AG08395 (cell line): ENCODE measurements at regions not wholly inside any gene's neighbourhood (a gene's known extent, or its start where the extent isn't known, plus 50 kb on each side); places are given as distances from the start of the nearest gene placed in this dataset.

ENCODE experiments used
- DNase-seq: peaks from one replicate; pipeline ENCODE4 v3.0.0; 2012; ENCODE audit warnings: mixed read lengths, low spot score

DNA sequence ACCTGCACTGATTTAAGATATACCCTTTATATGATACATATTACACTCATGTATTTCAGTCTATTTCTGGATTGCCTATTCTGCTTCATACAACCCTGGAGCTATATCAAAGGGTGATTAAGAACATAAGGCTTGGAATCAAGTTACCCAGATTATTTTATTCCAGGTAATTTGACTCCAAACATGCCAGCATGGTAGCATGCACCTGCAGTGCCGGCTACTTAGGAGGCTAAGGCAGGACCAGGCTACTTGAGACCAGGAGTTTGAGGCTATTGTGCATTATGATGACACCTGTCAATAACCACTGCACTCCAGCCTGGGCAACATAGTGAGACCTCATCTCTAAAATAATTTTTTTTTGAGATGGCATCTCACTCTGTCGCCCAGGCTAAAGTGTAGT is 50.4 kb upstream of the NEO1 start:
- DNase-seq, result no peak

DNA sequence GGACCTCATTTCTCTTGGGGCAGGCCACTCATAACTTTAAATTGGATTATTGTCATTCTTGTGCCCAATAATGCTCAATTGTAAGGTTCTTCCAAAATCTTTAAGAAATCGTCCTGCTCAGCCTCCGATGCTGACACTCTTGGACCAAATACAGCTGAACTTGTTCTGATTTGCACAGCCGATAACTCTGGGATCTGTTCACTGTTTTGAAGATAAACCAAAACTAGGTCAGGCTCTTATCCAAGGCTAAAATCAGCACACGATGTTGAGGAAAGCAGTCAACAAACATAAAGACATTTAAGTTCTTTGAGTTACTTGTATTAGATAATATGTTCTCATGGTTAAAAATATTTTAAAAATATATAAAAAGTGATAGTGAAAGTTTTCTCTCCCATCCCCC is 52.0 kb upstream of the NEO1 start:
- DNase-seq, result no peak

DNA sequence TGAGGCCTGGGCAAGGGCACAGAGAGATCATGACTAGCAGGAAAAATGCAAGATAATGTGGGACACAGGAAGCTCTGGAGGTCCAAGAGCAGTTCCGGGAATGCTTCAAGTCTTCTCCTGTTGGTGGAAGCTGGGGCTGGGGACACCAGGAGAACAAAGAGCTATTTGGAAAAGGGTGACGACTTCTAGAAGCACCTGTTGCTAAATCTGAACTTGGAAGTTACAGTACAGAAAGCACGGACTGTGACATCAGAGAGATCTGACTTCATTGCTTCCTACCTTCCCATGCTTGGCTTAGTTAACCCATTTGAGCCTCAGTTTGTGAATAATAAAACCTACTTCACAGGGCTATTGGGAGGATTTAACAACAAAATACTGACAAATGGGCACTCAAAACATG is 52.7 kb upstream of the NEO1 start:
- no peak for DNase-seq

DNA sequence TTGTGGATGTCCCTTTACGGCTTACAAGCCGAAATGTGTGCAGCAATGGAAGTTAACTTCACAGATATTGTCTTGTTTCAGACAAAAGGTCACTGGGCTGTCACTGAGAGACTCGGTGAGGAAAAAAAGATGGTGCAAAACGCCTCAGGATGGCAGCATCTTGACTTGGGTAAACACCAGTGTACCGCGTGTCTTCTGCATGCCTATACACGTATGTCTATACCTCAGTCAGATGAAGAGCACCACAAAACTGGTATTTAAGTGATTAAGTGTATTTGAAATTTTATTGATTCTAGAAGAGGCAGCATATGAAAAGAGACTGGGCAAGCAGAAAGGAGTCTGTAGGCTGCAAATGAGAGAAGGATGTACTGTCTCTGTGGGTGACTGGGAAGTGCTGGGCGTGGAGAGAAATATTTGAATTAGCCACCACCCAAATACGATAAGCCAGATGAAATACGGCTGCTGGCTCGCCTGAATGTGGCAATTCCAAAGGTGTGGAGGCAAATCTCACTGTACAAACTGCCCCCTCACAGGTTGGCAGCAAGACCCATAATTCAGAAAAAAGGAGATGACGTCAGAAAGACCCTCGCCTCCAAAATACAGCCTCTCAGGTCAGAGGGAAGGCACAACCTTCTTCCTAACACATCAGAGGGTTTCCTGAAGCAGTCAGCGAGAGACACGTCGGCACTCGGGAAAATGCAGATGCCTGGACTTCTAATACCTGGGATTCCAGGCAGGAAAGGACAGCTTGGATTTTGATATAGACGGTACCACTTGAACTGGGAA is 53.4 kb upstream of the NEO1 start:
- DNase-seq, result no peak

DNA sequence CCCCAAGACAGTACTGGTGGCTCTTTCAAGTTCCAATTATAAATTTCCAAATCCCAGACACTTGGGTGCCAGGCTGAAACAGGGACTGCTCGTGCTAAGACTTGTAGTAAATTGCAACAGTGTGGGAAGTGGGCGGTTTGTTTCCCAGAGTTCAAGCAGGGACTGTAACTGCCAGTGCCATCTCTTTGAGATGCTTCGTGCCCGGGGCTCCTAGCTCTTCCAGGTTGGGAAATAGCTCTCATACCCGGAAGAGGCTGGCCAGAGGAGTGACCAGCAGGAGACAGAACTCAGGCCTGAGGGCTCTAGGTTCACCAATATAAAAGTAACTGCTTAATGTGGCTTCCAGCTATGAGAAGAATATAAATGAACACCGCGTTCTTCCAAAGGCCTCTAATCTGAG is 54.0 kb upstream of the NEO1 start:
- DNase-seq, result no peak

DNA sequence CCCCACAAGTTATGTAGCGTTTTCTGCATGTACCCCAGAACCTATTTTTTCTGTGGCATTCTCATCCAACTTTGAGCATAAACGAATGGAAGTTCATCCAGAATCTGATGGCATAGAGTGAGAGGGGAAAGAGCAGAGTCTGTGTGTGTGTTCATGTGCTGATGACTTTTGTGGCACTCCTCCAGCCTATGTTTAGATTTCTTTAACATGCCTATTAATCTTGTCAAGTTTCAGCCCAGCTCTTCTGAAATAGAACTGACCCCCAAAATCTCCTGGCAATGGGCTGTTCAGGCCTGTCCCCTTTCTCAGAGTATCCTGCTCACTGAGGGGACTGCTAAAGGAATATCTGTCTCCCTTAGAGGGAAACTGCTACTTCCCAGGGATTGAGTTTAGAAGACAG is 56.4 kb upstream of the NEO1 start:
- no peak for DNase-seq

GRCh38 chr15:72994534-72995177 is 57.6 kb upstream of the NEO1 start:
- no peak for DNase-seq

DNA sequence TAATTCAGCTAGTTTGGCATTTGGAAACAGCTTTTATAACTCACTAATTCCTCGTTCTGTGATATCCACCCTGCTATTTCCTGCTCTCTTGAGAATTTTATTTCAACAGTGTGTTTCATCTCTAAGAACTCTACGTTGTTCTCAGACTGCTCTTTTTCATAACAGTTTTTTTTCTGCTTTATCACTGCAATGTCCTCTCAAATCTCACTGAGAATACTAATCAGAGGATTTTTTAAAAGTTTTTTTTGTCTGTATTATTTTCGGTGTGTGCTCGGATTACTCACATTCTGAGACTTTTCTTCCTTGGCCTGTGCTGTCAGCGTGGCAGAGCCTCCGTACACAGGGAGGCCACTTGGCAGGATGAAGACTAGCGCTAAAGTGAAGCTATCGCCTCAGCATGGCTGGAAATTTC is 59.4 kb upstream of the NEO1 start:
- DNase-seq, result no peak

- DNase-seq, result no peak
Measured at GRCh38 chr15:72991026-72991425, 61.2 kb upstream of the NEO1 start.

DNA sequence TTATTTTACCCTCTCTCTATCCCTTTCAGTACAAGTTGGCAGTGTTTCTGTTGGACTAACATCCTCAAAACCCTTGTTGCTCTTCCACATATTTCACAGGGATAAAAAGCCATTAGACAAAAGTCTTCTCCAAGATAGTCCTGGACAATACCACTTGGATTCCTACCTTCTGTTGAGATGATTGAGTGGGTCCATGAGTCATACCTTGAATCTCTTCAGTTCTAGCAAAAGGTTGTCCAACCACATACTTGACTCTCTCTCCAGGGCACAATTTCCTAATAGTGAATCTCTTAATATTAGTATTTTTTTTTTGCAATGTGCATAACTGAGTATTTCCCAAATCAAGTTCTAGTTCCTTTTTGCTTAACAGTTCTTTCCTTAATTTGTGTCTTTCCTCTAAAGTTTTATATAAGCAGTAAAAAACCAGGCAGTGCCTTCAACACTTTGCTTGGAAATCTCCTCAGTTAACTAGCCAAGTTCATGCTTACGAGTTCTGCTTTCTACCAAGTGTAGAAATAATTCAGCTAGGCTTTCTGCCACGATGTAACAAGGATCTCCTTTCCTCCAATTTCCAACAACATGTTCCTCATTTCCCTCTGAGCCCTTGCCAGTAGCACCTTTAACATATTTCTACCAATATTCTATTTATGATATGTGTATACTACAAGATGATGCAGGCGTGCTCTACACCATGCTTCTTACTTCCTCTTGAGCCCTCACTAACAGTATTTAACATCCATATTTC is 68.3 kb upstream of the NEO1 start:
- no peak for DNase-seq

DNA sequence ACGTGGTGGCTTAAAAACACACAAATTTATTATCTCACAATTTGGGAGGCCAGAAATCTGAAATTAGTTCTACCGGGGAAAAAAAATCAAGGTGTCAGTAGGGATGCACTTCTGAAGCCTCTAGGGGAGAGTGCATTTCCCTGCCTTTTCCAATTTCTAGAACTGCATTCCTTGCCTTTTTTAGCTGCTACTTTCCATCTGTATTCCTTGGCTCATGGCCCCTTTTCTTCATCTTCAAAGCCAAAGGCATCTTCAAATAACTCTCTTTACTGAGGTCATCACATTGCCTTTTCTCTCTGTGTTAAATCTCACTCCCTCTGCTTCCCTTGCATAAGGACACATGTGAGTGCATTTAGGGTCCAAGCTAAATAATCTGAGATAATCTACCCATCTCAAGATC is 69.5 kb upstream of the NEO1 start:
- DNase-seq, result no peak

DNA sequence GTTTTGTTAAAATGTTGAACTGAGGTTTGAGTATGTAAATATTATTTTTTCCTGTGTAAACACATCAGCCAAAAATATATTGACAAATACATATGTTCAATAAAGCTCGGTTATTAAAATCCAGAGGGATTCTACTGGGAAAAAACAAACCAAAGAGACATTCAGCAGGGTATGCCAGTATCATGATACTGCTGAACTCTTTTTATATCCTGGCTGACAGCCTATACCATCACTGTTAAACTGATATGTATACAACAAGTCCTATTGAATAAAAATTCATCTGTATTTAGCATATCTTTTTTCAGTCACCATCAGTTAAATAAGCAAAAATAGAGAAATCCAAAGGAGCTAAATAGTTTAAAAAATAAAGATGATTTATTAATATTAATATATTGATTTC is 71.6 kb upstream of the NEO1 start:
- no peak for DNase-seq

DNA sequence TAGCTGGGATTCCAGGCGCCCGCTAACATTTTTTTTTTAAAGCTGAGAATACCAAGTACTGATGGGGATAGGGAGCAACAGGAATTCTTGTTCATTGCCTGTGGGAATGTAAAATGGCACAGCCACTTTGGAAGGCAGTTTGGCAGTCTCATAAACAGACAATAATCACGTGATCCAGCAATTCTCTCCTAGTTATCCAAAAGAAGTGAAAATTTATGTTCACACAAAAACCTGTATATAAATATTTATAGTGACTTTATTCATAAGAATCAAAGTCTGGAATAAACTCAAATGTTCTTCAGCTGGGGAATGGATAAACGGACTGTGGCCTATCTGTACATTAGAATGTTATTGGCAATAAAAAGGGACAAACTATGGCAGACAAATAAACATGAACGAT is 72.5 kb upstream of the NEO1 start:
- no peak for DNase-seq

DNA sequence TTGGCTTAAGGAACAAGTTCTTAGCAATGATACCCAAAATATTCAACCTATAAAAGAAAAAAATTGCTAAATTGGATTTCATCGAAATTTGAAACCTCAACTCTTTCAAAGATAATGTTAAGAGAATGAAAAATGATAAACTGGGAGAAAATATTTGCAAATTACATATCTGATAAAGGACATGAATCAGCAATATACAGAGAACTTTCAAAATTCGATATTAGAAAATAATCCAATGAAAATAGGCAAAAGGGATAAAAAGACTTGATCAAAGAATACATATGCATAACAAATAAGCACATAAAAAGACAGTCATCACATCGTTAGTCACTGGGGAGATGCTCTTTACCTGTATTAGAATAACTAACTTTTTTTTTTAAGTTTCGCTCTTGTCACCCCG is 73.0 kb upstream of the NEO1 start:
- no peak for DNase-seq

GRCh38 chr15:72978223-72978622 is 74.0 kb upstream of the NEO1 start:
- DNase-seq, result no peak

GRCh38 chr15:72972362-72972761 is 79.9 kb upstream of the NEO1 start:
- no peak for DNase-seq

DNA sequence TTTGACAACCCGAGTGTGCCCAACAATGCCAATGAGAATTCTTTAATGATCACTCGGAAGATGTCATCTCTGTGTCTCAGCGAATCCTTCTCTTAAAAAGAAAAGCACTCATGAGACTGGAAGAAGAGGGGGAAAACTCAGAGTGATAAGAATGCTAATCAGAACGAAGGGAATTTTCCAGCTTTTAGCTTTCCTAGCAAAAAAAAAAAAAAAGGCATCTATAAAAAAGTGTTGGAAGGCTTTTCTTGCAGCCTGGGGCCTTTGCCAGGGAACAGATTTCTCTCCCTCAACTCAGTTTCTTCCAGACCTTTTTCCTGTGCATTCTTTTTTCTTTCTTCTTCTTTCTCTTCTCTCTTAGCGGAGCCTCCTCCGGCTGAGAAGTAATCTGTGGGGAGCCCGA is 80.5 kb upstream of the NEO1 start:
- DNase-seq, result no peak

- DNase-seq, result no peak
Measured at GRCh38 chr15:72970933-72971760, 81.1 kb upstream of the NEO1 start.

- no peak for DNase-seq
Measured at GRCh38 chr15:72968531-72968922, 83.7 kb upstream of the NEO1 start.

- DNase-seq, result no peak
Measured at GRCh38 chr15:72967811-72968530, 84.3 kb upstream of the NEO1 start.

GRCh38 chr15:72967397-72967796 is 84.9 kb upstream of the NEO1 start:
- DNase-seq, result no peak

DNA sequence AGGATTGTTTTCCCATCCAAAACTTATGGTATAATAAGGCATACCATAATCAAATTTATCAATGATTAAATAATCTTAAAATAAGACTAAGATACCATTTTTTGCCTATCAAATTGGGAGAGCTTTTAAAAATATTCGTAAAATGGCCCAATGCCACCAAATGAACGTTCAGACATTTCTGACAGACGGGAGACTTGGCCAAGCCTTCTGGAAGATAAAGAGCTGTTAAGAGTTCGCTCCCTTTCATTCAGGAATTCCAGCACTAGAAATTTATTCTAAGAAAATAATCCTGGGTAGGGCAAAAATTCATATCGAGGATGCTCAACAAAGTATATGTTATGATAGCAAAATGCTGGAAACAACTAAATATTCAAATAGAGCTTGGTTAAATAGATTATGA is 85.6 kb upstream of the NEO1 start:
- no peak for DNase-seq
